Stimulated activated CD8-positive, alpha-beta memory T cell treated with anti-CD3 and anti-CD28 coated beads, Interleukin-4, amount 100 ng/mL, for 1 hour (primary cell): ENCODE measurements at regions not wholly inside any gene's neighbourhood (a gene's known extent, or its start where the extent isn't known, plus 50 kb on each side); places are given as distances from the start of the nearest gene placed in this dataset.
"Not testable (repeated sequence)": the region's sequence is repeated elsewhere in the genome, so short reads cannot be mapped to it uniquely, and the experiment has no call there.

ENCODE experiments used
- DNase-seq, 2 donors: peaks; one replicate each; pipeline ENCODE4 v3.0.0-alpha.2; 2020; ENCODE audit warnings: low read depth in 2 of 2, low spot score in 1 of 2

DNA sequence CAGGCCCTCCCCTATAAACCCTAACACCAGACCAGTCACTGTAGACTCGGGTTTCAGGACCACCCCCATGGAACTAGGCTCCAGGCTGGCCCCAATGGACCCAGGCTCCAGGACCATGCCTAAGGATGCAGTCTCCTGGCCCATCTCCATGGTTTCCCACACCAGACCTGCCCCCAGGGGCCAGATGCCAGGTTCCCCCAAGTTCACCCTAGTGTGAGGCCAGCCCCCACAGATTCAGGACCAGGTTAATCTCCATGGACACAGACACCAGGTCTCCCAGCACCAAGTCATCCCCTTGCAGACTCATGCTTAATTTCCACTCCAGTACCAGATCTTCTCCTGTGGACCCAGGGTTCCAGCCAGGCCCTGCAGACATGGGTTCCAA lies 103.8 kb upstream of the LANCL2 start:
- DNase-seq: no peak

- DNase-seq: not testable (repeated sequence)
Measured at GRCh38 chr7:55265328-55265727, 99.8 kb upstream of the LANCL2 start.

GRCh38 chr7:55265836-55266642 lies 99.1 kb upstream of the LANCL2 start:
- no peak for DNase-seq

GRCh38 chr7:55271069-55271626 lies 94.0 kb upstream of the LANCL2 start:
- DNase-seq: no peak

DNA sequence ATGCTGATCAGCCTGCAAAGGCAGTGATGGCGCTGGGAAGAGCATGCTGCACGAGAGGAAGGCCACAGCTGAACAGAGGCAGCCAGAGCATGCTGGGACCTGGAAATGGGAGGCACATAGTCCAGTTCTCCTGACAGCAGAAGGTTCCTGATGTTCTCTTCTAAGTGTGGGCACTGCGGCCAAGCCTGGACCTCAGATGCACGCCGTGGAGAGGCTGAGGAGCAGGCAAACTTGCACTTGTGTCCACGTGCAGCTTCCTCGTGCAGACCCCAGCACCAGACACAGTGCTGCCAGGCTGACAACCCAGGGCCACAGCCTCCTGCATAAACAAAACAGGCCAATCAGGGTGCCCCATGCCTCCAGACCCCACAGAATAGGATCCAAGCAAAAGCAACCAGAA lies 93.5 kb upstream of the LANCL2 start:
- no peak for DNase-seq

- no peak for DNase-seq
Measured at GRCh38 chr7:55272328-55272727, 92.8 kb upstream of the LANCL2 start.

GRCh38 chr7:55273186-55273980 lies 91.8 kb upstream of the LANCL2 start:
- DNase-seq: no peak

- DNase-seq: no peak
Measured at GRCh38 chr7:55274156-55274555, 91.0 kb upstream of the LANCL2 start.

GRCh38 chr7:55275291-55276200 lies 89.6 kb upstream of the LANCL2 start:
- no peak for DNase-seq

DNA sequence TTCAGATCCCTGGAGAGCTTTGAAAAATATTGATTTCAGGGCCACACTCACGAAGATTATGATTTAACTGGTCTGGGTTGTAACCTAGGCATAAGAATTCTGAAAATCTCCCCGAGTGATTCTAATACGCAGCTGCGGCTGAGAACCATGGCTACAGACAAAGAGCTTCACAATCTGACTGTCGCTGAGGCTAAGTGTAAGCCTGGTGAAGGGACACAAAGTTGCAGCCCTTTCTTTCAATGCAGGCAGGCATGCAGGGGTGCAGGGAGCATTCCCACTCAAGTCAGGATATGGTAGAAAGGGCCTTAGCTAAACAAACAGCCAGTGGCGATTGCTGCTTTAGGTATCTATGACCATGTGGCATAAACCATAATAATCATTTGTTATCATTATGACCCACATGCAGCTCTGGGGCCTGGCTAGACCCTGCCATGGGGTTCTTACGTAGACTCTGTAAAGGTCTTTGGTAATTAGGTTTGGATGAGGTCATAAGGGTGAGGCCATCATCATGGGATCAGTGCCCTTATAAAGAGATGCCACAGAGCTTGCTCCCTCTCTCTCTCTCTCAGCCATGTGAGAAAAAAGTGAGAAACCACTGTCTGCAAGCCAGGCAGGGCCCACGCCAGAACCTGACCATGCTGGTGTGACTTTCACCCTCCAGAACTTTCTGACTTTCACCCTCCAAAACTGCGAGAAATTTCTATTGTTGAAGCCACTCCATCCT lies 88.4 kb upstream of the LANCL2 start:
- no peak for DNase-seq

DNA sequence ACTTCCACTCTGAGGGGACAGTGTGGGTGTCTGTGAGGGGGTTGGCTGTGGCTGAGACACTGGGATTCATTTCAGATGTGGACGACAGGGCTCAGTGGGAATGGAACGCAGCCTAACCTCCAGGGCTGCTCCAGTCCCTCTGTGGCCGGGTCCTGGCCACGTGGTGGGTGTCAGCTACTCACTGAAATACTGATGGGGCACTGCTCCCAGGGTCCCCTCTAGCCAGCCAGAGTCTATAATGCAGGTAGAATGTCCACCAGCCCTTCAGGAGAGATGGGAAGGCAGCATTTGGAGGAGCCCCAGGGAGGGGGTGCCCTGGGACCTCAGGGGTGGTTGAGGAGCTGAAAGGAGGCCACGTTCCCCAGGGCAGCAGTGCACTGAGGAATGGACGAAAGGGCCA lies 87.2 kb upstream of the LANCL2 start:
- no peak for DNase-seq

- no peak for DNase-seq
Measured at GRCh38 chr7:55278321-55278720, 86.8 kb upstream of the LANCL2 start.

DNA sequence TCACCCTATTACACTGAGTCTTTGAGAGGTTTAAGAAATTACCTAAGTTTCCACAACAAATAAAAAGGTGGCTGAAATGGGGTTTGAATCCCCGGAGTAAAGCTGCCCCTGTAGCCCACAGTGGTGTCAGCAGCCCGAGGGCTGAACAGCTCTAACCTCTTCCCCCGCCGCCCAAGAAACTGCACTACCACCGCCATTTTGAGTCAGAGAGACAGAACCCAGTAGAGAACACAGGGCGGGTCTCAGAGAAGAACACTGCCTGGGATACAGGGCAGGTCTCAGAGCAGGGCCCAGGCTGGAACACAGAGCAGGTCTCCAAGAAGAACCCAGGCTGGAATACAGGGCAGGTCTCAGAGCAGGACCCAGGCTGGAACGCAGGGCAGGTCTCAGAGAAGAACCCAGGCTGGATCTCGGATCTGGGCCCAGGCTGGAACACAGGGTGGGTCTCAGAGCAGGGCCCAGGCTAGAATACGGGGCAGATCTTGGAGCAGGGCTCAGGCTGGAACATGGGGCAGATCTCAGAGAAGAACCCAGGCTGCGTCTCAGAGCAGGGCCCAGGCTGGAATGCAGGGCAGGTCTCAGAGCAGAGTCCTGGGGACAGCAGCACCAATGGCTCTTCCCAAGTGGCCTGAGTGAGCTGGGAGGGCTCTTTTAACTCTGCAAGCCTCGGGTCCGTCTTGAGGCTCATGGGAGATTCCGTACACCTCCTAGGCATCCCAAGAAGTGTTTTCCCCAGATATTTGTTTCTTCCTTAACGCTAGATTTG lies 85.9 kb upstream of the LANCL2 start:
- DNase-seq: no peak

GRCh38 chr7:55280031-55280454 lies 85.1 kb upstream of the LANCL2 start:
- DNase-seq: peak in 1 of 2 donors; percentile 26

DNA sequence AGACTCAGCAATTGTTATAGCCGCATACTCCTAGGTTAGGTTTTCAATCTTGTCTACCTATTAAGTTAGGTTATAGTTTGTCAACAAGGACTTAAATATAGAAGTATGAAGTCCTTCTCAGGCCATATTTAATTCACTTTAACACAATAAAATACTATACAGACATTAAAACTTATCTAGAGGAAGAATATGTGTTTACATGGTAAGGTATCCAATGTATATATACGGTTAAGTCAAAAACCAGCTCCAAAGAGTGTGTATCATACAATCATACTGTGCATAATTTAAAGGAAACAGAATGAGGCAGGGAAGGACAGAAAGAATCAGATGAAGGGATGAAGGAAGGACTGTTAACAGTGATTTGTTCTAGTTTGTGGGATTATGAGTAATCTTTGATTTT lies 79.5 kb upstream of the LANCL2 start:
- DNase-seq: no peak

DNA sequence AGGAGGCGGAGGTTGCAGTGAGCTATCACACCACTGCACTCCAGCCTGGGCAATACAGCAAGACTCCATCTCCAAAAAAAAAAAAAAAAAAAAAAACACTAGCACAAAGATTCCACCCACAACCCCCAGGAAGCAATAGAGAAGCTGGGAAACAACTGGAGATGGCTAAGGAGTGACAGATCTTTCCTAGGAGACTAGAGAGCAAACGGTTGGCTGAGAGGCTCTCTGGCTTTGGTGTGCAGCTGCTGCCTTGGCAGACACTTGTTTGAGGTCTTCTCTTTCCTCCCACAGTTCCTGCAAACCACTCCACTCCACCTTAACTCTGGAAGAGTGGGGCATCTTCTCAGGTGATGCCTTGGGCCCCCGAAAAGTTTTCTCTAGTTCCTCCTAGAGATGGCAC lies 78.5 kb upstream of the LANCL2 start:
- DNase-seq: no peak

DNA sequence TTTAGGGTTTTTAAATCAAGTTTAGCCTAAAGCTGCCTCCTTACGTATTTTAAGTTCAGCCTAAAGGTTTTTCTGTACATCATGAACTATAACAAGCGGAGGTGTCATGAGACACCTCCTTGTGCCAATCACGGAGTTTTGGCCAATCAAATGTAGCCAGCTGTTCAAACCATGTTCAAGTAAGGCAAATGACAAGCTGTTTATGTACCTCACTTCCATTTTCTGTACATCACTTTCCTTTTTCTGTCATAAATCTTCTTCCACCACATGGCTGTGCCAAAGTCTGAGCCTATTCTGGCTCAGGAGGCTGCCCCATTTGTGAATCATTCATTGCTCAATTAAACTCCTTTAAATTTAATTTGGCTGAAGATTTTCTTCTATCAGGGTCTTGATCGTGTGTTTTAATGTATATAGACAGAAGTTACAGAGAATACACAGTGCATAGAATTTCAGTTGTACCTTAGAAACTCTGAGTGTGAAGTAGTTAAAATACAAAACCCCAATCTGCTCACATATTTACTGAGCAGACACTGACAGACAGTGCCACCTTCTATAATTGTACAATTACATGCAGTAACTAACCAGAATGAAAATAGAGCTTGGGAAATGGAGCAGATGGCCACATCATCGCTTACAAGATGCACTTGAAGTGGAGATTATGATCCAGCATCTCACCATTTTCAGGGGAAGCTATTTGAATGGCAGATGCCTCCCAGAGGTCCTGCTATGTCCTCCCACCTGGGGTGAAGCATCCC lies 76.9 kb upstream of the LANCL2 start:
- DNase-seq: no peak

- DNase-seq: no peak
Measured at GRCh38 chr7:55296070-55296469, 69.1 kb upstream of the LANCL2 start.
